HG03060 (cell line): ENCODE measurements at regions not wholly inside any gene's neighbourhood (a gene's known extent, or its start where the extent isn't known, plus 50 kb on each side); places are given as distances from the start of the nearest gene placed in this dataset.

Experiments used
- ATAC-seq: cut with Tn5 transposase; IDR thresholded peaks from one replicate; pipeline ENCODE4 v1.9.1; 2021; ENCODE audit warnings: low read depth, moderate number of reproducible peaks; ENCODE audit not compliant: unreplicated experiment

GRCh38 chr20:39699166-39699725 lies 737.1 kb downstream of the DHX35 start:
- no peak for ATAC-seq

GRCh38 chr20:39698752-39699151 lies 736.6 kb downstream of the DHX35 start:
- no peak for ATAC-seq

- no peak for ATAC-seq
Observed at GRCh38 chr20:39691151-39691862, 729.2 kb downstream of the DHX35 start.

- ATAC-seq: no peak
Observed at GRCh38 chr20:39676857-39677391, 714.8 kb downstream of the DHX35 start.

- ATAC-seq: no peak
Observed at GRCh38 chr20:39676241-39676640, 714.1 kb downstream of the DHX35 start.

- ATAC-seq: no peak
Observed at GRCh38 chr20:39674842-39675241, 712.7 kb downstream of the DHX35 start.

GRCh38 chr20:39670988-39671387 lies 708.8 kb downstream of the DHX35 start:
- ATAC-seq: no peak

GRCh38 chr20:39669659-39670058 lies 707.5 kb downstream of the DHX35 start:
- ATAC-seq: no peak

- no peak for ATAC-seq
Observed at GRCh38 chr20:39668038-39668437, 705.9 kb downstream of the DHX35 start.

GRCh38 chr20:39661833-39662232 lies 699.7 kb downstream of the DHX35 start:
- no peak for ATAC-seq

GRCh38 chr20:39660965-39661364 lies 698.8 kb downstream of the DHX35 start:
- ATAC-seq: no peak

GRCh38 chr20:39660226-39660625 lies 698.1 kb downstream of the DHX35 start:
- ATAC-seq: no peak

GRCh38 chr20:39658662-39659409 lies 696.7 kb downstream of the DHX35 start:
- no peak for ATAC-seq

GRCh38 chr20:39654171-39654570 lies 692.0 kb downstream of the DHX35 start:
- ATAC-seq: no peak

GRCh38 chr20:39651645-39652325 lies 689.6 kb downstream of the DHX35 start:
- no peak for ATAC-seq

- ATAC-seq: no peak
Observed at GRCh38 chr20:39646874-39647413, 684.8 kb downstream of the DHX35 start.

GRCh38 chr20:39645131-39645530 lies 683.0 kb downstream of the DHX35 start:
- ATAC-seq: no peak

GRCh38 chr20:39643292-39643691 lies 681.1 kb downstream of the DHX35 start:
- no peak for ATAC-seq

- no peak for ATAC-seq
Observed at GRCh38 chr20:39641423-39641822, 679.3 kb downstream of the DHX35 start.

GRCh38 chr20:39640147-39640546 lies 678.0 kb downstream of the DHX35 start:
- ATAC-seq: no peak

GRCh38 chr20:39638731-39639130 lies 676.6 kb downstream of the DHX35 start:
- no peak for ATAC-seq
